HEK293 (cell line): ENCODE measurements at regions not wholly inside any gene's neighbourhood (a gene's known extent, or its start where the extent isn't known, plus 50 kb on each side); places are given as distances from the start of the nearest gene placed in this dataset.

Experiments used
- OVOL3 ChIP-seq: fragments of 450-650 bp; formaldehyde crosslinking; IDR thresholded peaks from 2 replicates; pipeline ENCODE4 v1.5.1; 2016; ENCODE audit warnings: missing biosample characterization, missing genetic modification characterization
- SP2 ChIP-seq: fragments of 450-650 bp; formaldehyde crosslinking; IDR thresholded peaks from 2 replicates; pipeline ENCODE4 v1.5.1; 2016; ENCODE audit warnings: missing biosample characterization, missing genetic modification characterization
- ZNF138 ChIP-seq: fragments of 450-650 bp; formaldehyde crosslinking; IDR thresholded peaks from 2 replicates; pipeline ENCODE4 v1.5.1; 2016; ENCODE audit warnings: missing biosample characterization, missing genetic modification characterization, borderline replicate concordance
- ZNF707 ChIP-seq: fragments of 450-650 bp; formaldehyde crosslinking; IDR thresholded peaks from 2 replicates; pipeline ENCODE4 v1.5.1; 2016; ENCODE audit warnings: missing biosample characterization, missing genetic modification characterization
- ZSCAN23 ChIP-seq: fragments of 450-650 bp; formaldehyde crosslinking; IDR thresholded peaks from 2 replicates; pipeline ENCODE4 v1.5.1; 2016; ENCODE audit warnings: missing biosample characterization, missing genetic modification characterization
- TF ChIP-seq, protein P1 (sequence below): fragments of 450-650 bp; formaldehyde crosslinking; IDR thresholded peaks from 2 replicates; pipeline ENCODE4 v1.5.1; 2016; ENCODE audit warnings: missing biosample characterization, missing genetic modification characterization
- TF ChIP-seq, protein P2 (sequence below): fragments of 450-650 bp; formaldehyde crosslinking; IDR thresholded peaks from 2 replicates; pipeline ENCODE4 v1.5.1; 2016; ENCODE audit warnings: missing biosample characterization, missing genetic modification characterization
- TF ChIP-seq, protein P3 (sequence below): sonication (generic); formaldehyde crosslinking; IDR thresholded peaks from 2 replicates; pipeline ENCODE4 v1.8.1; 2022; ENCODE audit warnings: mild to moderate bottlenecking, moderate library complexity, missing genetic modification reagents

DNA sequence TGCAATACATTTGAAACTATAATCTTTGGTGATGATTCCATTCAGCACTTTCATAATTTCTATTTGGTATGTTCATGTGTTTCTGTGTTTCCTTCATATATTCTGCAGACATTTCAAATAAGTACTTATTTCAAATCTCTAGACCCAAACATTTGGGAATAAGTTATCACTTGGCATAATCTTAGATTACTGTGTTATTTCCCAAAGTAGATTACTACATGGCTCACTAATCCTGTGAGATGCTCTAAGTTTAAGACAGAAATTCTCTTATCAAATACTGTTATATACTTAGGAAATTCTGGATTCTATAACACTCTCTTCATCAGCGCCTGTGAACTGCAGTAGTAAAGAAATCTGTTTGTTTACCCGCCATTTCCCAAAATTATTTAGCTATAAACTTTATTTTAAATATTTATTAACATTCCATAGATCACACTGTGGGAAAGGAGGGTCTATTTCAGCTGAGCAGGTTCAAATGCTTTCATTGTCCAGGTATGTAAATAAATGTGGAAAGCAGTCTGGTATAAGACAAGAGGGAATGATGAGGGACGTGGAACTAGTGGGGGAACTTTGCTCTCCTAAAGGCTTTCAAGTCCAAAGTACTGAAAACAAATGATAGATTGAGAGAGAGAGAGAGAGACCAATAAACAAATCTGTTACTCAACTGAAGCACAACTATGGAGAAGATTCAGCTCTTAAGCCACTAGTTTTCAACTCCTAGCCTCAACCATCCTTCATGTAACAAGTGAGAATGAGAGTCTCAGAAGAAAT lies 61.8 kb upstream of the TOM1L1 start:
- TF ChIP-seq ZSCAN23 (tag by site-specific recombination) (no peak), ZNF707 (no peak), SP2 (tag by site-specific recombination) (no peak), OVOL3 (no peak), ZNF138 (tag by site-specific recombination) (no peak)
- TF ChIP-seq, protein P1, sequence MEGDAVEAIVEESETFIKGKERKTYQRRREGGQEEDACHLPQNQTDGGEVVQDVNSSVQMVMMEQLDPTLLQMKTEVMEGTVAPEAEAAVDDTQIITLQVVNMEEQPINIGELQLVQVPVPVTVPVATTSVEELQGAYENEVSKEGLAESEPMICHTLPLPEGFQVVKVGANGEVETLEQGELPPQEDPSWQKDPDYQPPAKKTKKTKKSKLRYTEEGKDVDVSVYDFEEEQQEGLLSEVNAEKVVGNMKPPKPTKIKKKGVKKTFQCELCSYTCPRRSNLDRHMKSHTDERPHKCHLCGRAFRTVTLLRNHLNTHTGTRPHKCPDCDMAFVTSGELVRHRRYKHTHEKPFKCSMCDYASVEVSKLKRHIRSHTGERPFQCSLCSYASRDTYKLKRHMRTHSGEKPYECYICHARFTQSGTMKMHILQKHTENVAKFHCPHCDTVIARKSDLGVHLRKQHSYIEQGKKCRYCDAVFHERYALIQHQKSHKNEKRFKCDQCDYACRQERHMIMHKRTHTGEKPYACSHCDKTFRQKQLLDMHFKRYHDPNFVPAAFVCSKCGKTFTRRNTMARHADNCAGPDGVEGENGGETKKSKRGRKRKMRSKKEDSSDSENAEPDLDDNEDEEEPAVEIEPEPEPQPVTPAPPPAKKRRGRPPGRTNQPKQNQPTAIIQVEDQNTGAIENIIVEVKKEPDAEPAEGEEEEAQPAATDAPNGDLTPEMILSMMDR = no peak
- TF ChIP-seq, protein P2, sequence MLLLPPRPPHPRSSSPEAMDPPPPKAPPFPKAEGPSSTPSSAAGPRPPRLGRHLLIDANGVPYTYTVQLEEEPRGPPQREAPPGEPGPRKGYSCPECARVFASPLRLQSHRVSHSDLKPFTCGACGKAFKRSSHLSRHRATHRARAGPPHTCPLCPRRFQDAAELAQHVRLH = no peak
- TF ChIP-seq, protein P3, sequence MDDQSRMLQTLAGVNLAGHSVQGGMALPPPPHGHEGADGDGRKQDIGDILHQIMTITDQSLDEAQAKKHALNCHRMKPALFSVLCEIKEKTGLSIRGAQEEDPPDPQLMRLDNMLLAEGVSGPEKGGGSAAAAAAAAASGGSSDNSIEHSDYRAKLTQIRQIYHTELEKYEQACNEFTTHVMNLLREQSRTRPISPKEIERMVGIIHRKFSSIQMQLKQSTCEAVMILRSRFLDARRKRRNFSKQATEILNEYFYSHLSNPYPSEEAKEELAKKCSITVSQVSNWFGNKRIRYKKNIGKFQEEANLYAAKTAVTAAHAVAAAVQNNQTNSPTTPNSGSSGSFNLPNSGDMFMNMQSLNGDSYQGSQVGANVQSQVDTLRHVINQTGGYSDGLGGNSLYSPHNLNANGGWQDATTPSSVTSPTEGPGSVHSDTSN (CRISPR knock-in tag) = no peak
